HEK293 (cell line): ENCODE measurements at regions not wholly inside any gene's neighbourhood (a gene's known extent, or its start where the extent isn't known, plus 50 kb on each side); places are given as distances from the start of the nearest gene placed in this dataset.

ENCODE experiments used
- CTCF ChIA-PET: fragments of 350-600 bp; formaldehyde crosslinking; extraction: SDS; loops from one replicate; lab custom pipeline; 2021; ENCODE audit warnings: antibody characterized with exemption; lab: Yijun Ruan, JAX
- POLR2A ChIA-PET: fragments of 300-600 bp; formaldehyde crosslinking; extraction: SDS; loops from one replicate; lab custom pipeline; 2020; ENCODE audit warnings: antibody characterized with exemption, inconsistent platforms; lab: Yijun Ruan, JAX
- H3K27ac ChIP-seq: fragments of 200-500 bp; sonication (Bioruptor generic); 2 replicates; pipeline ENCODE4 v1.5.1; 2014; ENCODE audit warnings: low read depth, low read length, control low read depth, inconsistent platforms; ENCODE audit errors: extremely low read depth
- H3K36me3 ChIP-seq, 2 experiments: fragments of 200-500 bp in 1 of 2; sonication (Bioruptor generic) in 1 of 2; 1 replicate in 1 of 2; 2 replicates in 1 of 2; pipeline ENCODE4 v1.5.1; 2014 to 2017; ENCODE audit warnings: inconsistent platforms in 2 of 2, low read length in 2 of 2; ENCODE audit not compliant: control insufficient read depth in 2 of 2, insufficient read depth in 1 of 2
- H3K4me1 ChIP-seq: fragments of 200-500 bp; sonication (Bioruptor generic); 2 replicates; pipeline ENCODE4 v1.5.1; 2014; ENCODE audit warnings: mild to moderate bottlenecking, low read length, inconsistent platforms; ENCODE audit not compliant: control insufficient read depth, insufficient read depth
- H3K4me3 ChIP-seq: 2 replicates; pipeline ENCODE4 v1.5.1; 2011; ENCODE audit warnings: low read depth, mild to moderate bottlenecking, control low read depth, low read length, moderate library complexity
- H3K9me3 ChIP-seq: fragments of 200-500 bp; sonication (Bioruptor generic); 2 replicates; pipeline ENCODE4 v1.5.1; 2014; ENCODE audit warnings: low read depth, low read length, inconsistent platforms; ENCODE audit not compliant: control insufficient read depth, insufficient read depth
- FEZF1 ChIP-seq: fragments of 450-650 bp; formaldehyde crosslinking; IDR thresholded peaks from 2 replicates; pipeline ENCODE4 v1.5.1; 2016; ENCODE audit warnings: missing biosample characterization, missing genetic modification characterization
- HOXA7 ChIP-seq: sonication (generic); formaldehyde crosslinking; IDR thresholded peaks from 2 replicates; pipeline ENCODE4 v1.8.1; 2022; ENCODE audit warnings: missing genetic modification reagents, borderline replicate concordance
- ZBTB26 ChIP-seq: fragments of 450-650 bp; formaldehyde crosslinking; optimal IDR thresholded peaks from 2 replicates; pipeline ENCODE3; 2016; ENCODE audit warnings: missing biosample characterization, mild to moderate bottlenecking, missing genetic modification characterization
- ZBTB44 ChIP-seq: fragments of 450-650 bp; IDR thresholded peaks from 2 replicates; pipeline ENCODE4 v1.5.1; 2018; ENCODE audit warnings: missing biosample characterization, mild to moderate bottlenecking, missing genetic modification characterization
- ZBTB49 ChIP-seq: fragments of 450-650 bp; formaldehyde crosslinking; IDR thresholded peaks from 2 replicates; pipeline ENCODE4 v1.5.1; 2016; ENCODE audit warnings: missing biosample characterization, missing genetic modification characterization, low read depth
- ZNF133 ChIP-seq: fragments of 450-650 bp; formaldehyde crosslinking; IDR thresholded peaks from 2 replicates; pipeline ENCODE4 v1.5.1; 2016; ENCODE audit warnings: missing biosample characterization, missing genetic modification characterization
- ZNF157 ChIP-seq: fragments of 450-650 bp; formaldehyde crosslinking; IDR thresholded peaks from 2 replicates; pipeline ENCODE4 v1.5.1; 2016; ENCODE audit warnings: missing biosample characterization, missing genetic modification characterization
- ZNF248 ChIP-seq: fragments of 450-650 bp; formaldehyde crosslinking; IDR thresholded peaks from 2 replicates; pipeline ENCODE4 v1.5.1; 2017; ENCODE audit warnings: missing biosample characterization, missing genetic modification characterization
- ZNF350 ChIP-seq: fragments of 450-650 bp; formaldehyde crosslinking; IDR thresholded peaks from 2 replicates; pipeline ENCODE4 v1.5.0; 2017; ENCODE audit warnings: missing biosample characterization, mild to moderate bottlenecking, missing genetic modification characterization
- ZNF423 ChIP-seq: fragments of 450-650 bp; formaldehyde crosslinking; IDR thresholded peaks from 2 replicates; pipeline ENCODE4 v1.5.1; 2016; ENCODE audit warnings: missing biosample characterization, missing genetic modification characterization
- ZNF433 ChIP-seq: fragments of 450-650 bp; formaldehyde crosslinking; IDR thresholded peaks from 2 replicates; pipeline ENCODE4 v1.5.1; 2016; ENCODE audit warnings: missing biosample characterization, missing genetic modification characterization, low read depth
- ZNF544 ChIP-seq: fragments of 450-650 bp; formaldehyde crosslinking; IDR thresholded peaks from 2 replicates; pipeline ENCODE4 v1.5.0; 2017; ENCODE audit warnings: missing biosample characterization, missing genetic modification characterization
- ZNF558 ChIP-seq: fragments of 450-650 bp; formaldehyde crosslinking; IDR thresholded peaks from 2 replicates; pipeline ENCODE4 v1.5.1; 2016; ENCODE audit warnings: missing biosample characterization, missing genetic modification characterization
- TF ChIP-seq, protein P1 (sequence below): fragments of 450-650 bp; formaldehyde crosslinking; IDR thresholded peaks from 2 replicates; pipeline ENCODE4 v1.5.1; 2016; ENCODE audit warnings: missing biosample characterization, missing genetic modification characterization, borderline replicate concordance
- TF ChIP-seq, protein P2 (sequence below): IDR thresholded peaks from 2 replicates; pipeline ENCODE4 v1.6.1; 2011; ENCODE audit warnings: mild to moderate bottlenecking, low read depth, low read length, borderline replicate concordance

DNA sequence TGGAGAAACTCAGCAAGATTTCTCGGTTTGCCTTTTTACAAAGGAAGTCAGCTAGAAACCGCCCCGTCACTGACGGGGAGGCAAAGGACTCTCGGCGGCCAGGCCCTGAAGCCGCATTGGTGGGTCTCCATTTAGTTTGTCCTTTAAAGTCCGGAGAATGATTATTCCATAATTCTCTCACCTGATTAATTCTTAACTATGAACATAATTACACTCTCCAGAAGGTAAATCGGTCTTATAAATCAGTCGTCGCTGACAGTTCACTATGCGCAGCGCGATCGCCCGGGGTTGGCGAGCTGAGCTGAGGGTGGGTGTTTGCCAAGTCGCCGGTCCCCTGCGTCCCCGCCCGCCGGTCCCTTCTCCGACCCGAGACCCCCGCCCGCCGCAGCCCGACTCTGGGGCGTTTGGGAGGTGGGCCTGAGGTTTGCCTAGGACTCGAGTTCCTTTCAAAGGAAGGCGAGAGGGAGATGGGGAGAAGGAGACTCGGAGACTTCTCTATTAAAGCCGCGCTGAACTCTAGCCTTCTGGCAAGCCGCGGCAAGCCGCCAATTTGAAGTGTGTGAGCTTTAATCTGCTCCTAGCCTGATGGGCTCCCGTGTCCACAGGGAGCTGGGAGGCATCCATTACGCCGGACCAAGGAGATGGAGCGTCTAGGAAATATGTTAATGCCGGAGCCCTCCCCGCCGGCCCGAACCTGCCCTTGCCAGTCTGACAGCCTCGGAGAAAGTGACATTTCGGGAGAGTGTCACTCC, 392.9 kb downstream of the NOVA1 start (continued):
- TF ChIP-seq, protein P1, sequence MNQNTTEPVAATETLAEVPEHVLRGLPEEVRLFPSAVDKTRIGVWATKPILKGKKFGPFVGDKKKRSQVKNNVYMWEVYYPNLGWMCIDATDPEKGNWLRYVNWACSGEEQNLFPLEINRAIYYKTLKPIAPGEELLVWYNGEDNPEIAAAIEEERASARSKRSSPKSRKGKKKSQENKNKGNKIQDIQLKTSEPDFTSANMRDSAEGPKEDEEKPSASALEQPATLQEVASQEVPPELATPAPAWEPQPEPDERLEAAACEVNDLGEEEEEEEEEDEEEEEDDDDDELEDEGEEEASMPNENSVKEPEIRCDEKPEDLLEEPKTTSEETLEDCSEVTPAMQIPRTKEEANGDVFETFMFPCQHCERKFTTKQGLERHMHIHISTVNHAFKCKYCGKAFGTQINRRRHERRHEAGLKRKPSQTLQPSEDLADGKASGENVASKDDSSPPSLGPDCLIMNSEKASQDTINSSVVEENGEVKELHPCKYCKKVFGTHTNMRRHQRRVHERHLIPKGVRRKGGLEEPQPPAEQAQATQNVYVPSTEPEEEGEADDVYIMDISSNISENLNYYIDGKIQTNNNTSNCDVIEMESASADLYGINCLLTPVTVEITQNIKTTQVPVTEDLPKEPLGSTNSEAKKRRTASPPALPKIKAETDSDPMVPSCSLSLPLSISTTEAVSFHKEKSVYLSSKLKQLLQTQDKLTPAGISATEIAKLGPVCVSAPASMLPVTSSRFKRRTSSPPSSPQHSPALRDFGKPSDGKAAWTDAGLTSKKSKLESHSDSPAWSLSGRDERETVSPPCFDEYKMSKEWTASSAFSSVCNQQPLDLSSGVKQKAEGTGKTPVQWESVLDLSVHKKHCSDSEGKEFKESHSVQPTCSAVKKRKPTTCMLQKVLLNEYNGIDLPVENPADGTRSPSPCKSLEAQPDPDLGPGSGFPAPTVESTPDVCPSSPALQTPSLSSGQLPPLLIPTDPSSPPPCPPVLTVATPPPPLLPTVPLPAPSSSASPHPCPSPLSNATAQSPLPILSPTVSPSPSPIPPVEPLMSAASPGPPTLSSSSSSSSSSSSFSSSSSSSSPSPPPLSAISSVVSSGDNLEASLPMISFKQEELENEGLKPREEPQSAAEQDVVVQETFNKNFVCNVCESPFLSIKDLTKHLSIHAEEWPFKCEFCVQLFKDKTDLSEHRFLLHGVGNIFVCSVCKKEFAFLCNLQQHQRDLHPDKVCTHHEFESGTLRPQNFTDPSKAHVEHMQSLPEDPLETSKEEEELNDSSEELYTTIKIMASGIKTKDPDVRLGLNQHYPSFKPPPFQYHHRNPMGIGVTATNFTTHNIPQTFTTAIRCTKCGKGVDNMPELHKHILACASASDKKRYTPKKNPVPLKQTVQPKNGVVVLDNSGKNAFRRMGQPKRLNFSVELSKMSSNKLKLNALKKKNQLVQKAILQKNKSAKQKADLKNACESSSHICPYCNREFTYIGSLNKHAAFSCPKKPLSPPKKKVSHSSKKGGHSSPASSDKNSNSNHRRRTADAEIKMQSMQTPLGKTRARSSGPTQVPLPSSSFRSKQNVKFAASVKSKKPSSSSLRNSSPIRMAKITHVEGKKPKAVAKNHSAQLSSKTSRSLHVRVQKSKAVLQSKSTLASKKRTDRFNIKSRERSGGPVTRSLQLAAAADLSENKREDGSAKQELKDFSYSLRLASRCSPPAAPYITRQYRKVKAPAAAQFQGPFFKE (tag by site-specific recombination) = no peak
- TF ChIP-seq ZNF133 (tag by site-specific recombination) = no peak
- TF ChIP-seq, protein P2, sequence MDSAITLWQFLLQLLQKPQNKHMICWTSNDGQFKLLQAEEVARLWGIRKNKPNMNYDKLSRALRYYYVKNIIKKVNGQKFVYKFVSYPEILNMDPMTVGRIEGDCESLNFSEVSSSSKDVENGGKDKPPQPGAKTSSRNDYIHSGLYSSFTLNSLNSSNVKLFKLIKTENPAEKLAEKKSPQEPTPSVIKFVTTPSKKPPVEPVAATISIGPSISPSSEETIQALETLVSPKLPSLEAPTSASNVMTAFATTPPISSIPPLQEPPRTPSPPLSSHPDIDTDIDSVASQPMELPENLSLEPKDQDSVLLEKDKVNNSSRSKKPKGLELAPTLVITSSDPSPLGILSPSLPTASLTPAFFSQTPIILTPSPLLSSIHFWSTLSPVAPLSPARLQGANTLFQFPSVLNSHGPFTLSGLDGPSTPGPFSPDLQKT = no peak
- TF ChIP-seq FEZF1 (tag by site-specific recombination) = no peak
- no peak for TF ChIP-seq ZNF558 (tag by site-specific recombination)
- TF ChIP-seq ZNF433 (tag by site-specific recombination) = no peak
- TF ChIP-seq, all 188 proteins: peak for 0

DNA sequence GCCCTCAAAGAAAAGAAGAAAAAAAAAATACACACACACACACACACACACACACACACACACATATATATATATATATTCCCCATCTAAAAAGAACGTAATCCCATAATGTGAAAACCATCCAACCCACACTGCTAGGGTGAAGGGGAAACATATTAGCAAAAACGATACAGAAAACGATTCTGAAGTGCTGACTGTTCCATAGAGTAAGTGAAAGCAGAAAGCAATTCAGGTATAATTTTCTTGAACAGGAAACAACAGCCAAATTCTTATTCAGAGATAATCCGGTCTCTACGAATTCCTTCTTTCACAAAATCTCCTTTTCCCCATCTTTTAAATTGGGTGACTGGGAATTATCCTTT, 393.5 kb downstream of the NOVA1 start:
- Histone ChIP-seq H3K4me3 (no peak overlapping the region), H3K4me1 (no peaks in the 10 kb centered on the region), H3K36me3 (no peaks in the 10 kb centered on the region), H3K9me3 (no peaks in the 10 kb centered on the region), H3K27ac (no peak overlapping the region)
- CTCF ChIA-PET = no interaction called here
- TF ChIP-seq ZBTB26 (tag by site-specific recombination) (no peak), ZNF133 (tag by site-specific recombination) (no peak)
- POLR2A ChIA-PET = no interaction called here

- Histone ChIP-seq H3K4me1 (no peaks in the 10 kb centered on the region), H3K27ac (no peak overlapping the region), H3K9me3 (no peaks in the 10 kb centered on the region), H3K4me3 (no peak overlapping the region), H3K36me3 (no peaks in the 10 kb centered on the region)
- ChIA-PET POLR2A (no interaction called here), CTCF (interaction anchor here (0.7 kb wide), 1 partner anchor 445 kb away, joined by 4 read pairs; no protein-coding TSS in a partner anchor)
- no peak for TF ChIP-seq ZBTB44 (tag by site-specific recombination)
- no peak for TF ChIP-seq HOXA7 (CRISPR knock-in tag)
- TF ChIP-seq ZNF544 (tag by site-specific recombination) = no peak
- no peak for TF ChIP-seq ZNF157
- TF ChIP-seq ZNF350 (tag by site-specific recombination) = no peak
- TF ChIP-seq ZBTB49 (tag by site-specific recombination) = no peak
- no peak for TF ChIP-seq ZNF248 (tag by site-specific recombination)
- no peak for TF ChIP-seq ZNF423 (tag by site-specific recombination)
Measured at GRCh38 chr14:26200687-26201086, 397.1 kb downstream of the NOVA1 start.
